SW480 (cell line): ENCODE measurements at regions not wholly inside any gene's neighbourhood (a gene's known extent, or its start where the extent isn't known, plus 50 kb on each side); places are given as distances from the start of the nearest gene placed in this dataset.
"Not testable (repeated sequence)": the region's sequence is repeated elsewhere in the genome, so short reads cannot be mapped to it uniquely, and the experiment has no call there.

Experiments
- DNase-seq: peaks from one replicate; pipeline ENCODE4 v3.0.0-alpha.2; 2016; ENCODE audit warnings: low spot score

DNA sequence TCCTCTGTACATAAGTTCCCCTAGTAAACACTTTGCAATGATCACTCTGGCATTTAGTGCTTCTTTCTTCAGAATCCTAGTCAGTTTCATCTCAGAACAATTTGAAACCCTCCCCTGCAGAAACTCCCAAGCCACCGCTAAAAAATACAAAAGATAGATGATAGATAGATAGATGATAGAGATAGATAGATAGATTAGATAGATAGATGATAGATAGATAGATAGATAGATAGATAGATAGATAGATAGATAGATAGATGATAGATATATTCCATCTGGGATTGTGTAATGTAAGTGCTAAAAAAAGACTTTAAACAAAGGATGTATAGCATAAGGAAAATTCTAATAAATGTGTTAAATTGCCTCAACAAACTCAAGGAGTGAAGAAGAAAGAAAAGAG, 212.6 kb upstream of the POGK start:
- no peak for DNase-seq

DNA sequence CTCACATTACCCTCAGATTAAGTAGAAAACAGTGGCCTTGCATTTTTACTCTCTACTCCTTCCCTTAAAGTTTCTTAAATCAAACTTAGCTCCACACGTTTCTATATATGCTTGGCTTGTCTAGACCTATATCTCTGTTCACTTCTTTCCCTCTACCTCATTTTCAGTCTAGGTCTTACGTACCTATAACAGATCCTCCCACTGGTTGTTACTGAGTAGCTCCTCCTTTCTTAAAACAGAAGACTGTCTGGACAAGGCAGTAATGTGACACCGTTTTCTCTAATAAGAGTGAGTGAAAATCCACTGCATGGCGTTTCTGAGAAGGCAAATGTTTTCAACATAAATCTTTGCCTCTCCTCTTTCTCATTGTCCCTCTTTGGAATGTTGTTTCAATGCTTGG, 211.7 kb upstream of the POGK start:
- DNase-seq = peak; percentile 1

DNA sequence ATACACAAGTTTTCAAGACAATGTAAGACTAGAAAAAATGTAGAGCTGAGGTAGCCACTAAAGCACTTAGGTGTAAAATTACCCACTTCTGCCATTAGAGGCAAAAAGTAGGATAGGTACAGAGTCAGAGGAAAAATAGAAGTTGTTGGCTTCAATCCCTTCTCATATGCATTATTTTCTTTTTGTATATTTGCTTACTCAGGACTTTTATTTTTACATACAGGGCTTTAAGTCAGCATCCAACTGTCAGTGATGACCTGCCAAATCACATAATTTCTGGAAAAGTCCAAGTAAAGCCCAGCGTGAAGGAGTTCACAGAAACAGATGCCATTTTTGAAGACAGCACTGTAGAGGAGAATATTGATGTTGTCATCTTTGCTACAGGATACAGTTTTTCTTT, 211.0 kb upstream of the POGK start:
- no peak for DNase-seq

DNA sequence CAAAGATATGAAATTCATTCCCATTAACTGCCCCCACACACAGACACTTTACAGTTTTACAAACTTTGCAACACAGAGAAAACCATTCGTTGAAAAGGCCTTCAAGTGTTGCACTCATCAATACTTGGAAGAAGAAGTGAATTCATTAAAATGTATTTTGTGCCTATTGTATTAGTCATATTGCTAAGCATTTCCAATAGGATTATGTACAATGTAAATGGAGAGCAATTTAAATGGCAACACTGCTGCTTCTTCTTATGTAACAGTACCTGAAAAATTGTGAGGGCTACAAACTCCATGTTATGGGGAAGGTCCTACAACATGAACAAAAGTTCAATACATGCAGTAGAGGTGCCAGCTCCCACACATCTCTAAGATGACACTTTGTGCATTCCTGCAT, 209.3 kb upstream of the POGK start:
- no peak for DNase-seq

DNA sequence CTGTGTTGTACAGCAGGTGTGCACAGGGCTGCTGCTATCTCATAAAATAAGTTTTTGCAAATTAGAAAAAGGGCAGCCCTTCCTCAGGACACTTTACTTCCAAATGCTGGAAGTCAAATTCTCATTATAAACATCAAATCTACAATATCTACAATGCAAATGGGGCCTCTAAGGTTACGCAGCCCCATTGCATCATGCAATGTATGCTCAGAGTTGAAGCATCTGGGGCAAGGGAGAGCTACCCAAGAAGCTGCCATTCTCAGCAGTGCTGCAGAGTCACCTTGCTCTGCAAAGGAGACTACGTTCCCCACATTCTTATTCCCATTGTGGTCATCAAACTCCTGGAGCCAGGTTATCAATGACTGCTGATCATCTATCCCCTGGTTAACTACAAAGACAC, 208.9 kb upstream of the POGK start:
- no peak for DNase-seq

DNA sequence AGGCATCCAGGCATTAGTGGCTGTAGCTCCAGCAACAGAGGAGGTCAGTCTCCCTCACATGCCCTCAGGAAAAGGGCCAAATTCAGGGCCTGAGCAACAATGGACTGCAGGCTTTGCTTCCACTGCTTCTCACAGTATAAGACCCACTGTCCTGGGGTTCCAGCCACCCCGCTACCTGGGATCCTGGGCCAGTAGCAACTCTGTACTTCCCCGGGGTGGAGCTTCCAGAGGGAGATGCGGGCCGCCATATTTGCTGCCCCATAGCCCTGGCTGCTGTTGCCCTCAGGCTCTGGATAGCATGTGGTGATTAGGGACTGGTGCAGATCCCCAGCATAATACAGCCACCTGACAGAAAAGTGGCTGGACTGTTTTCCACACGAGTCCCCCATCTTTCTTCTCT, 201.1 kb upstream of the POGK start:
- no peak for DNase-seq

DNA sequence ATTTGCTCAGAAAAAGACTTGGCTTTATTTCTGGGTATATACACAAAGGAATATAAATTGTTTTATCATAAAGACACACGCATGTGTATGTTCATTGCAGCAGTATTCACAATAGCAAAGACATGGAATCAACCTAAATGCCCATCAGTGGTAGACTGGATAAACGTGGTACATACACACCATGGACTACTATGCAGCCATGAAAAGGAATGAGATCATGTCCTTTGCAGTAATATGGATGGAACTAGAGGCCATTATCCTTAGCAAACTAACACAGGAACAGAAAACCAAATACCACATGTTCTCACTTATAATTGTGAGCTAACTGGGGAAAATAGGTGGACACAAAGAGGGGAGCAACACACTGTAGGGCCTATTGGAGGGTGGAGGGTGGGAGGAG, 182.0 kb upstream of the POGK start:
- DNase-seq = not testable (repeated sequence)

DNA sequence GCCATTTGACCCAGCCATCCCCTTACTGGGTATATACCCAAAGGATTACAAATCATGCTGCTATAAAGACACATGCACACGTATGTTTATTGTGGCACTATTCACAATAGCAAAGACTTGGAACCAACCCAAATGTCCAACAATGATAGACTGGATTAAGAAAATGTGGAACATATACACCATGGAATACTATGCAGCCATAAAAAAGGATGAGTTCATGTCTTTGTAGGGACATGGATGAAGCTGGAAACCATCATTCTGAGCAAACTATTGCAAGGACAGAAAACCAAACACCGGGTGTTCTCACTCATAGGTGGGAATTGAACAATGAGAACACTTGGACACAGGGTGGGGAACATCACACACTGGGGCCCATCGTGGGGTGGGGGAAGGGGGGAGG, 172.5 kb upstream of the POGK start:
- not testable (repeated sequence) for DNase-seq

DNA sequence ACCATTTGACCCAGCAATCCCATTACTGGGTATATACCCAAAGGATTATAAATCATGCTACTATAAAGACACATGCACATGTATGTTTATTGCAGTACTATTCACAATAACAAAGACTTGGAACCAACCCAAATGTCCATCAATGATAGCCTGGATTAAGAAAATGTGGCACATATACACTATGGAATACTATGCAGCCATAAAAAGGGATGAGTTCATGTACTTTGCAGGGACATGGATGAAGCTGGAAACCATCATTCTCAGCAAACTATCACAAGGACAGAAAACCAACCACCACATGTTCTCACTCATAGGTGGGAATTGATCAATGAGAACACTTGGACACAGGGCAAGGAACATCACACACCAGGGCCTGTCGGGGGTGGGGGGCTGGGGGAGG, 171.7 kb upstream of the POGK start:
- not testable (repeated sequence) for DNase-seq

DNA sequence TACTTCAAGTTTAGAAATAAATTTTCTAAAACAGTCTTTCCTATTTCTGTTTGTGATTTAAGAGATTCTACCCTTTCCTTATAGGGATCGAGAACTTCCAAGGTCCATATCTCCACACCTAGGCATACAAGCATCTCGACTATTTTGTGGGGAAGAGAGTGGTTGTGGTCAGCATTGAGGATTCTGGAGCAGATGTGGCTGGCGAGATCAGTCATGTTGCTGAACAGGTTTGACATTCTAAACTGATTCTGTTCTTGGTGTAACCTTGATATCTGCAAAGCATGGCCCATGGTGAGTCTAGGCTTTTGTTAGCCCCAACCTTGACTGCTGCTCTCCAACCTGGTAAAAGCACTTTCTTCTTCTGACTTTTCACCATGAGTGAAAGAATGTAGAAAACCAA, 167.6 kb upstream of the POGK start:
- no peak for DNase-seq

DNA sequence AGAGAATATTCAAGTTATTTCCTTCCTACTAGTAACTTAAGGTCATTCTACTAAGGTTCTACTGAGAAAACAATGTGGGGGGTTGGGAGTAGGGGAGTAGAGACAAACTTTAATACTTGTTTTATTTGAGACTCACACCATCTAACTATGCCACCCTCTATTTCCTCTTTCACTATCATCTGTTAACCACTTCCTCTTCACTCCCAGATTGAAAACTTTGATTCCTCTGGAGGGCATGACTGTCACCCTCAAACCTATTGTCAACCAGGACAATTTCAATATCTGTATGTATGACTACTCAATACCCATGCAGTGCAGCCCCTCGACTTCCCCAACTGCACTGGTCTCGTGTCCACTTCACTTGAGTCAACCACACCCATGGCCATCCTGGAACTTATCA, 165.6 kb upstream of the POGK start:
- no peak for DNase-seq

DNA sequence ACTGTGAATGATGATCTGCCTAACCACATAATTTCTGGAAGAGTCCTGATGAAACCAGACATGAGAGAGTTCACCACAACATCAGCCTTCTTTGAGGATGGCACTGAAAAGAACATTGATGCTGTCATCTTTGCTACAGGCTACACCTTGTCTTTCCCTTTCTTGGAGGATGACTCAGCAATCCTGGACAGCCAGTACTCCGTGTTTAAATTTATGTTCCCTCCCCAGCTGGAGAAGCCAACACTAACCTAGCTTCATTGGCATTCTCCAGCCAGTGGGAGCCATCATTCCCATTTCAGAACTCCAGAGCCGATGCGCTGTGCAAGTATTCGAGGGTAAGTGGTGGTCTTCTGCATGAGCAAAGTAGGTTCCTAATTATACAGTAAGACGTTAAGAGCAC, 164.1 kb upstream of the POGK start:
- no peak for DNase-seq

DNA sequence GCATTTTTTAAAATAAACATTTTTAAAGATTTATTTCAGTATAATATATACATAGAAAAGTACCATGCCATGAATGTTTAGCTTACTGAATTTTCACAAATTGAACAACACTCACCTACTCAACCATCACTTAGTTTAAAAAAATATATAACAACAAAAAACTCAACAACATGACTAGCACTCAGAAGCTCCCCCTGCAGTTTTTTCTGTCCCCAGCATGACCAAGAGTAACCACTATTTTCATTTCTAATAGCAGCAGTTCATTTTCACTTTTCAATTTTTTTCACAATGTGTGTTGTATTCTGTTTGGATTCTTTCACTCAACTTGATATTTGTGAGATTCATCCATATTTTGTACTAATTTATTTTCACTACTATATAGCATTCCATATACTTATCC, 162.3 kb upstream of the POGK start:
- no peak for DNase-seq

DNA sequence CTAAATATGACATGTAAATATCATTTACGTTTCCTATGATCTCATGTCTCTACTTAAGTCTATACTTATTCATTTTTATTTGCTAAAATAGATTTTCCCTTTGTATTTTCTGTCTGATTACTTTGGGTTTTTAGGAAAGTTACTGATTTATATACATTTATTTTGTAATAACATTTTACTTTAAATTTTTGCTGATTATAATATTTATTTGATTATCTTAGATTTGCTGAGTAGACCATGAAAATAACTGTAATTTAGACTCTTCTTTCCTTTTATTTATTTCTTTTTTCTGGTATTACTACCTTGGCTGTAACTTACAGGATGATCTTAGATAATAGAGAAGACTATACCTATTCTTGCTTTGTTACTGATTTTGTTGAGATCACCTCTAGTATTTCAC, 159.9 kb upstream of the POGK start:
- DNase-seq = no peak

DNA sequence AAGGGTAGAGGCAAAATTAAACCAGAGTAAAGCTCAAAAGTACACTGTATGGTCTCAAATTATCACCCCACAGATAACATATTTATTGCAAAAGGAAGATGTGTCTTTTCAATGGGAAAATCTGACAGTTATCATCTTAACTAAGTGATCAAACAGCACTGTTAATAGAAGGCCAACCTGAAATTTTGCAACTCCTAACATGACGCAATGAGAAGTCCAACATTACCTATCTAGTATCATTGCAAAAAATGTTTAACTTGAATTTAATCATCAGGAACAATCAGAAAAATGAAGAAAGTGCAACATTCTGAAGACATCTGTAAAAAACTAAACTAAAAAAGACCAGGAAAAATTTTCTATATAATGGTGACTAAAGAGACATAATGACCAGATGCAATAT, 156.7 kb upstream of the POGK start:
- DNase-seq = no peak

DNA sequence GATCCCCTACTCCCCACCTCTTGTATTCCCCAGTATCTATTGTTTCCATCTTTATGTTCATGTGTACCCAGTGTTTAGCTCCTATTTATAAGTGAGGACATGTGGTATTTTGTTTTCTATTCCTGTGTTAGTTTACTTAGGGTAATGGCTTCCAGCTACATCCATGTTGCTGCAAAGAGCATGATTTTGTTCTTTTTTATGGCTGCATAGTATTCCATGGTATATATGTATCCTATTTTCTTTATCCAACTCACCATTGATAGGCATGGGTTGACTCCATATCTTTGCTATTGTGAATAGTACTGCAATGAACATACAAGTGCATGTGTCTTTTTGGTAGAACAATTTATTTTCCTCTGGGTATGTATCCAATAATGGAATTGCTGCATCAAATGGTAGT, 154.6 kb upstream of the POGK start:
- not testable (repeated sequence) for DNase-seq

DNA sequence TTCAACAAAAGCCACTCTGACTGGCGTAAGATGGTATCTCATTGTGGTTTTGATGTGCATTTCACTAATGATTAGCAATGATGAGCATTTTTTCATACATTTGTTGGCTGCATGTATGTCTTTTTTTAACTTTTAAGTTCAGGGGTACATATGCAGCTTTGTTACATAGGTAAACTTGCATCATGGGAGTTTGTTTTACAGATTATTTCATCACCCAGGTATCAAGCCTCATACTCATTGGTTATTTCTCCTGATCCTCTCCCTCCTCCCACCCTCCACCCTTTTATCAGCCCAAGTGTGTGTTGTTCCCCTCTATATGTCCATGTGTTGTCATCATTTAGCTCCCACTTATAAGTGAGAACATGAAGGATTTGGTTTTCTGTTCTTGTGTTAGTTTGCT, 154.1 kb upstream of the POGK start:
- DNase-seq = no peak

DNA sequence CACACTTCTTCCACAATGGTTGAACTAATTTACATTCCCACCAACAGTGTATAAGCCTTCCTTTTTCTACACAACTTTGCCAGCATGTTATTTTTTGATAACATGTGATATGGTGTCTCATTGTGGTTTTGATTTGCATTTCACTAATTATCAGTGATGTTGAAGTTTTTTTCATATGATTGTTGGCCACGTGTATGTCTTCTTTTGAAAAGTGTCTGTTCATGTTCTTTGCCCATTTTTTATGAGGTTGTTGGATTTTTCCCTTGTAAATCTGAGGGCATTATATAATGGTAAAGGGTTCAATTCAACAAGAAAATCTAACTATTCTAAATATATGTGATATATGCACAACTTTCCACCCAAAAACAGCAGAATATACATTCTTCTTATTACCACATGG, 153.4 kb upstream of the POGK start:
- not testable (repeated sequence) for DNase-seq

DNA sequence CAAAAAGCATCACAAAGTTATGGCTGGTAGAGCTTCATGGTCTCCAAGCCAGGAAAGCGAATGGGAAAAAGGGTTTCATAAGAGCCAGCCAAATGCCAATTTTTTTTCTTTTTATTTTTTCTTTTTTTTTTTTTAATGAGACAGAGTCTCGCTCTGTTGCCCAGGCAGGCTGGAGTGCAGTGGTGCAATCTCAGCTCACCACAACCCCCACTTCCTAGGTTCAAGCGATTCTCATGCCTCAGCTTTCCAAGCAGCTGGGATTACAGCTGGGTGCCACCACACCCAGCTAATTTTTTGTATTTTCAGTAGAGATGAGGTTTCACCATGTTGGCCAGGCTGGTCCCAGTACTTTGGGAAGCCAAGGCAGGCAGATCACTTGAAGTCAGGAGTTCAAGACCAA, 148.7 kb upstream of the POGK start:
- not testable (repeated sequence) for DNase-seq

DNA sequence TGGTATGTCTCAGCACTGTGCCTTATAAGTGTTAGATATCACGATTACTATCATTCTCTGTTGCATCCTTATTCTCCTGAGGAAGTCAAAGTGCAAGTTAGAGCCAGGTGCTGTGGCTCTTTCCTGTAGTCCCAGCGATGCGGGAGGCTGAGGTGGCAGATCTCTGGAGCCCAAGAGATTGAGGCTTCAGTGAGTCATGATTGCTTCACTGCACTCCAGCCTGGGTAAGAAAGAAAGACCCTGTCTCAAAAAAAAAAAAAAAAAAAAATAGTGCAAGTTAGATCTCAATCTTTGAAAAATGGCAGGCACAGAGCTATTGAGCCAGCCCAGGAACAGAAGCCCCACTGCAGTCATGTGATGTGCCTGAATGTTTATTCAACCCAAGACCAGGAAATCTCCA, 147.8 kb upstream of the POGK start:
- DNase-seq = no peak

DNA sequence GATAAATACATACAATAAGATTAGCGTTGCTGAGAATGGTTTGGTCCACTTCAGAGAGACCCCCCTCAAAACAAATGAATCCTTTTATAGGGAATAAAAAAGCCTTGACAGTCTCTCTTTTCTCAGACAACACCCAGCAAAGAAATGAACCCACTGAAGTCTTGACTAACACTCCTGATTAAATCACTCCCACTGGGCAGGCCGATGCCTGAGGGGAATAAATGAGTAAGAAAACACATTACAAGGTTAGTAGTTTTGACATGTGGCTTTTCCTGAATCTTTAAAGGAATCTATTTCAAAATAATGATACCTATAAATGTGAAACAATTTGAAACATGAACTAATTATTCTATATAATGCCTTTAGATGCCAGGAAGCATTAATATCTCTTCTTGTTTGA, 146.9 kb upstream of the POGK start:
- DNase-seq = no peak

DNA sequence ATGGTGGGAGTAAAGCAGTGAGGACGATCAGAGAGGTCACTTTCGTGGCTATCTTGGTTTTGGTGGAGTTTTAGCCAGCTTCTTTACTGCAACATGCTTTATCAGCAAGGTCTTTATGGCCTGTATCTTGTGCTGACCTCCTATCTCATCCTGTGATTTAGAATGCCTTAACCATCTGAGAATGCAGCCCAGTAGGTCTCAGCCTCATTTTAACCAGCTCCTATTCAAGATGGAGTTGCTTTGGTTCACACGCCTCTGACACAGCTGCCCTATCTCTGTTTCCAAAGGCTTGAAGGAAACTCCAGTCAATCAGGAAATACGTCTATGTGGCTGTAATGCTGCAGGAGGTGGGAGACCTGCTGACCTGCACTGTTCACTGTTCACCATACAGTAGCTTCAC, 146.1 kb upstream of the POGK start:
- DNase-seq = no peak

DNA sequence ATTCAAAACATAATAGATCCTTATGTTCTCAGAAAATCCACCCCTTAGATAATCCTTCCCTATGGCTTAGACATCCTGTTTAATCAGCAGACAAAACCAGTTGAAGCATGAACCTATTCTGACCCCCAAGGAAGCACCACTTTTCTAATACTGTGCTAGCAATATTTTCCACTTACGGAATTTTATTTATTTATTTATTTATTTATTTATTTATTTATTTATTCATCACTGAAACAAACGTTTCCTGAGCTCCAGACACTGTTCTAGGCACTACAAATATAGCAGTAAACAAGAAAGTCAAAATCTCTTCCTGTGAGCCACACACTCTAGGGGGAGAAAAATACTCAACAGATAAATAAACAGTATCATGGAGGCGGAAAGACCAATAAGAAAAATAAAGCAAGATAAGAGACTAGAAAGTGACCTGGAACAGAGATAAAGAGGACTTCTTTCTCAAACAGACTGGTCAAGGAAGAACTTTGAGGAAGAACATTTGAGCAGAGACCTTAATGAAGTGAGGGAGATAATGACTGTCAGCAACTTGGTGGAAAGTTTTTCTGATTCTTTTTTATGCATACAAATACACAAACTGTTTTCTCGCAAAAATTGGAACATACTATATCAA, 145.5 kb upstream of the POGK start:
- no peak for DNase-seq

DNA sequence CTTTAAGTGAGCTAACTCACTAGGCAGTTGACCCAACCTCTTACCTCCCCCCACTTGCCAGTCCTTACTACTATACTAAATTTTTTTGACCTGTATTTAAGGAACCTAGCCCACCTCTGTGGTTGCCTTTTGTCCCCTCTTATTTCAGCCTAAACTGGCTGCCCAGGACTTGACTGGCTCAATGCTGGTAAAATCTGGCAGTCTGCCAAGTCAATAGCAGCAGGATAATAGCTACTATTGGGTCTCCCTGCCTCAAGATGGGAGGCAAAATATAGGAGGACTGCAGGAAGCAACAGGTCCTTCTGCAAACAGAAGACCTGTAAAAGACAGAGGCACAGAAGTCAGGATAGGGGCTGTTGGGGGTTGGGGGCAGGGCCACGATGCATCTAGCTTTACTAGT, 144.2 kb upstream of the POGK start:
- DNase-seq = no peak

DNA sequence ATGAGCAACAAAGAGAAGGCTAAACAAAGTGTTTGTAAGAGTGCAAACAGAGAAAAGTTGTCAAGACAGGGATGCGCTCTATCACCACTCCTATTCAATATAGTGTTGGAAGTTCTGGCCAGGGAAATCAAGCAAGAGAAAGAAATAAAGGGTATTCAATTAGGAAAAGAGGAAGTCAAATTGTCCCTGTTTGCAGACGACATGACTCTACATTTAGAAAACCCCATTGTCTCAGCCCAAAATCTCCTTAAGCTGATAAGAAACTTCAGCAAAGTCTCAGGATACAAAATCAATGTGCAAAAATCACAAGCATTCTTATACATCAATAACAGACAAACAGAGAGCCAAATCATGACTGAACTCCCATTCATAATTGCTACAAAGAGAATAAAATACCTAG, 143.4 kb upstream of the POGK start:
- DNase-seq = not testable (repeated sequence)
